ENCODE measurements at regions not wholly inside any gene's neighbourhood (a gene's known extent, or its start where the extent isn't known, plus 50 kb on each side); places are given as distances from the start of the nearest gene placed in this dataset.

DNA sequence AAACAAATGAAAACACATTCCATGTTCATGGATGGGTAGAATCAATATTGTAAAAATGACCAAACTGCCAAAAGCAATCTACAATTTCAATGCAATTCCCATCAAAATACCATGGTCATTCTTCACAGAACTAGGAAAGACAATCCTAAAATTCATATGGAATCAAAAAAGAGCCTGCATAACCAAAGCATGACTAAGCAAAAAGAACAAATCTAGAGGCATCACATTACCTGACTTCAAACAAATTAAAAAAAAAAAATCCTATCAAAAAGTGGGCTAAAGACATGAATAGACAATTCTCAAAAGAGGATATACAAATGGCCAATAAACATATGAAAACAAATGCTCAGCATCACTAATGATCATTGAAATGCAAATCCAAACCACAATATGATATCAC lies 297.5 kb downstream of the NAF1 start:
- Histone ChIP-seq H3K27me3 (ENCODE audit: control insufficient read depth in 4 of 4, insufficient read depth in 4 of 4, low read length in 3 of 4) (no peaks in the 10 kb centered on the region), H3K9me3 (ENCODE audit: control insufficient read depth in 4 of 4, low read length in 3 of 4) (no peaks in the 10 kb centered on the region), H3K4me3 (ENCODE audit: low read depth in 1 of 3, low read length in 3 of 3) (no peak overlapping the region), H3K4me1 (ENCODE audit: control insufficient read depth in 4 of 4, insufficient read depth in 4 of 4, low read length in 3 of 4) (no peaks in the 10 kb centered on the region), H3K36me3 (ENCODE audit: control insufficient read depth in 4 of 4, insufficient read depth in 3 of 4, low read depth in 1 of 4, low read length in 3 of 4) (no peaks in the 10 kb centered on the region), H3K27ac (ENCODE audit: low read depth in 1 of 2, low read length in 2 of 2) (no peak overlapping the region), H3K9ac (ENCODE audit: low read depth in 1 of 2, low read length in 2 of 2) (no peak overlapping the region)
- DNase-seq (ENCODE audit: low spot score): no peak
- TF ChIP-seq JUND (IDR thresholded peaks at IDR 0.05) (no peak), HNF4A (conservative IDR thresholded peaks at IDR 0.05) (no peak), EGR1 (IDR thresholded peaks at IDR 0.05; ENCODE audit: low read depth in 2 of 2) (no peak), SP1 (IDR thresholded peaks at IDR 0.05) (no peak), FOXA2 (IDR thresholded peaks at IDR 0.05) (no peak), GABPA (IDR thresholded peaks at IDR 0.05 in 1 of 2, conservative IDR thresholded peaks at IDR 0.05 in 1 of 2) (no peak), FOXA1 (IDR thresholded peaks at IDR 0.05) (no peak), YY1 (IDR thresholded peaks at IDR 0.05) (no peak), RAD21 (IDR thresholded peaks at IDR 0.05) (no peak), HNF4G (IDR thresholded peaks at IDR 0.05) (no peak), TAF1 (conservative IDR thresholded peaks at IDR 0.05) (no peak), NR2F2 (IDR thresholded peaks at IDR 0.05) (no peak), RXRA (IDR thresholded peaks at IDR 0.05) (no peak)
- TF ChIP-seq, protein P1, sequence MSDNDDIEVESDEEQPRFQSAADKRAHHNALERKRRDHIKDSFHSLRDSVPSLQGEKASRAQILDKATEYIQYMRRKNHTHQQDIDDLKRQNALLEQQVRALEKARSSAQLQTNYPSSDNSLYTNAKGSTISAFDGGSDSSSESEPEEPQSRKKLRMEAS (IDR thresholded peaks at IDR 0.05): no peak
- TF ChIP-seq, protein P2, sequence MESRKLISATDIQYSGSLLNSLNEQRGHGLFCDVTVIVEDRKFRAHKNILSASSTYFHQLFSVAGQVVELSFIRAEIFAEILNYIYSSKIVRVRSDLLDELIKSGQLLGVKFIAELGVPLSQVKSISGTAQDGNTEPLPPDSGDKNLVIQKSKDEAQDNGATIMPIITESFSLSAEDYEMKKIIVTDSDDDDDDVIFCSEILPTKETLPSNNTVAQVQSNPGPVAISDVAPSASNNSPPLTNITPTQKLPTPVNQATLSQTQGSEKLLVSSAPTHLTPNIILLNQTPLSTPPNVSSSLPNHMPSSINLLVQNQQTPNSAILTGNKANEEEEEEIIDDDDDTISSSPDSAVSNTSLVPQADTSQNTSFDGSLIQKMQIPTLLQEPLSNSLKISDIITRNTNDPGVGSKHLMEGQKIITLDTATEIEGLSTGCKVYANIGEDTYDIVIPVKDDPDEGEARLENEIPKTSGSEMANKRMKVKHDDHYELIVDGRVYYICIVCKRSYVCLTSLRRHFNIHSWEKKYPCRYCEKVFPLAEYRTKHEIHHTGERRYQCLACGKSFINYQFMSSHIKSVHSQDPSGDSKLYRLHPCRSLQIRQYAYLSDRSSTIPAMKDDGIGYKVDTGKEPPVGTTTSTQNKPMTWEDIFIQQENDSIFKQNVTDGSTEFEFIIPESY (IDR thresholded peaks at IDR 0.05): no peak
- TF ChIP-seq, protein P3, sequence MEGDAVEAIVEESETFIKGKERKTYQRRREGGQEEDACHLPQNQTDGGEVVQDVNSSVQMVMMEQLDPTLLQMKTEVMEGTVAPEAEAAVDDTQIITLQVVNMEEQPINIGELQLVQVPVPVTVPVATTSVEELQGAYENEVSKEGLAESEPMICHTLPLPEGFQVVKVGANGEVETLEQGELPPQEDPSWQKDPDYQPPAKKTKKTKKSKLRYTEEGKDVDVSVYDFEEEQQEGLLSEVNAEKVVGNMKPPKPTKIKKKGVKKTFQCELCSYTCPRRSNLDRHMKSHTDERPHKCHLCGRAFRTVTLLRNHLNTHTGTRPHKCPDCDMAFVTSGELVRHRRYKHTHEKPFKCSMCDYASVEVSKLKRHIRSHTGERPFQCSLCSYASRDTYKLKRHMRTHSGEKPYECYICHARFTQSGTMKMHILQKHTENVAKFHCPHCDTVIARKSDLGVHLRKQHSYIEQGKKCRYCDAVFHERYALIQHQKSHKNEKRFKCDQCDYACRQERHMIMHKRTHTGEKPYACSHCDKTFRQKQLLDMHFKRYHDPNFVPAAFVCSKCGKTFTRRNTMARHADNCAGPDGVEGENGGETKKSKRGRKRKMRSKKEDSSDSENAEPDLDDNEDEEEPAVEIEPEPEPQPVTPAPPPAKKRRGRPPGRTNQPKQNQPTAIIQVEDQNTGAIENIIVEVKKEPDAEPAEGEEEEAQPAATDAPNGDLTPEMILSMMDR (IDR thresholded peaks at IDR 0.05; ENCODE audit: low read depth, low read length, missing input control): no peak
- TF ChIP-seq, protein P4, sequence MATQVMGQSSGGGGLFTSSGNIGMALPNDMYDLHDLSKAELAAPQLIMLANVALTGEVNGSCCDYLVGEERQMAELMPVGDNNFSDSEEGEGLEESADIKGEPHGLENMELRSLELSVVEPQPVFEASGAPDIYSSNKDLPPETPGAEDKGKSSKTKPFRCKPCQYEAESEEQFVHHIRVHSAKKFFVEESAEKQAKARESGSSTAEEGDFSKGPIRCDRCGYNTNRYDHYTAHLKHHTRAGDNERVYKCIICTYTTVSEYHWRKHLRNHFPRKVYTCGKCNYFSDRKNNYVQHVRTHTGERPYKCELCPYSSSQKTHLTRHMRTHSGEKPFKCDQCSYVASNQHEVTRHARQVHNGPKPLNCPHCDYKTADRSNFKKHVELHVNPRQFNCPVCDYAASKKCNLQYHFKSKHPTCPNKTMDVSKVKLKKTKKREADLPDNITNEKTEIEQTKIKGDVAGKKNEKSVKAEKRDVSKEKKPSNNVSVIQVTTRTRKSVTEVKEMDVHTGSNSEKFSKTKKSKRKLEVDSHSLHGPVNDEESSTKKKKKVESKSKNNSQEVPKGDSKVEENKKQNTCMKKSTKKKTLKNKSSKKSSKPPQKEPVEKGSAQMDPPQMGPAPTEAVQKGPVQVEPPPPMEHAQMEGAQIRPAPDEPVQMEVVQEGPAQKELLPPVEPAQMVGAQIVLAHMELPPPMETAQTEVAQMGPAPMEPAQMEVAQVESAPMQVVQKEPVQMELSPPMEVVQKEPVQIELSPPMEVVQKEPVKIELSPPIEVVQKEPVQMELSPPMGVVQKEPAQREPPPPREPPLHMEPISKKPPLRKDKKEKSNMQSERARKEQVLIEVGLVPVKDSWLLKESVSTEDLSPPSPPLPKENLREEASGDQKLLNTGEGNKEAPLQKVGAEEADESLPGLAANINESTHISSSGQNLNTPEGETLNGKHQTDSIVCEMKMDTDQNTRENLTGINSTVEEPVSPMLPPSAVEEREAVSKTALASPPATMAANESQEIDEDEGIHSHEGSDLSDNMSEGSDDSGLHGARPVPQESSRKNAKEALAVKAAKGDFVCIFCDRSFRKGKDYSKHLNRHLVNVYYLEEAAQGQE (IDR thresholded peaks at IDR 0.05): no peak

DNA sequence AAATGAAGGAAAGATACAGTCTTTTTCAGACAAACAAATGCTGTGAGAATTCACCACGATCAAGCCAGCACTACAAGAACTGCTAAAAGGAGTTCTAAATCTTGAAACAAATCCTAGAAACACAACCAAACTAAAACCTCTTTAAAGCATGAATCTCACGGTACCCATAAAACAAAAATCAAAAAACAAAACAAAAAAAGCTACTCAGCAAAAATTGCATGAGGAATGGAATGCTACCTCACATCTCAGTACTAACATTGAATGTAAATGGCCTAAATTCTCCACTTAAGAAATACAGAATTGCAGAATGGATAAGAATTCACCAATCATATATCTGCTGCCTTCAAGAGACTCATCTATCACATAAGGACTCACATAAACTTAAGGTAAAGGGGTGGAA lies 300.1 kb downstream of the NAF1 start:
- Histone ChIP-seq H3K4me1 (ENCODE audit: control insufficient read depth in 4 of 4, insufficient read depth in 4 of 4, low read length in 3 of 4) (no peaks in the 10 kb centered on the region), H3K36me3 (ENCODE audit: control insufficient read depth in 4 of 4, insufficient read depth in 3 of 4, low read depth in 1 of 4, low read length in 3 of 4) (no peaks in the 10 kb centered on the region), H3K4me3 (ENCODE audit: low read depth in 1 of 3, low read length in 3 of 3) (no peak overlapping the region), H3K27me3 (ENCODE audit: control insufficient read depth in 4 of 4, insufficient read depth in 4 of 4, low read length in 3 of 4) (no peaks in the 10 kb centered on the region), H3K9me3 (ENCODE audit: control insufficient read depth in 4 of 4, low read length in 3 of 4) (no peaks in the 10 kb centered on the region), H3K27ac (ENCODE audit: low read depth in 1 of 2, low read length in 2 of 2) (no peak overlapping the region), H3K9ac (ENCODE audit: low read depth in 1 of 2, low read length in 2 of 2) (no peak overlapping the region)
- 67% methylated on average over 2 of the region's 2 CpGs for WGBS
- TF ChIP-seq, protein P3 (IDR thresholded peaks at IDR 0.05; ENCODE audit: low read depth, low read length, missing input control): no peak
- no peak for TF ChIP-seq EGR1 (IDR thresholded peaks at IDR 0.05; ENCODE audit: low read depth in 2 of 2)
- DNase-seq (ENCODE audit: low spot score): no peak

Measured in liver (tissue), 8 donors.